Liver (tissue), 8 donors: ENCODE measurements at regions not wholly inside any gene's neighbourhood (a gene's known extent, or its start where the extent isn't known, plus 50 kb on each side); places are given as distances from the start of the nearest gene placed in this dataset.

Experiments
- DNase-seq: peaks from one replicate; pipeline ENCODE4 v3.0.0-alpha.2; 2017; ENCODE audit warnings: low spot score
- H3K27ac ChIP-seq, 2 donors: one replicate each; pipeline ENCODE4 v1.7.0; 2013; ENCODE audit warnings: inconsistent platforms in 2 of 2, low read length in 2 of 2, control low read depth in 1 of 2, low read depth in 1 of 2, mild to moderate bottlenecking in 1 of 2
- H3K27me3 ChIP-seq, 4 donors: one replicate each; pipeline versions ENCODE4 v1.6.1 to v1.7.0; 2013; ENCODE audit warnings: low read length in 3 of 4, inconsistent platforms in 1 of 4, mild to moderate bottlenecking in 1 of 4, moderate library complexity in 1 of 4; ENCODE audit not compliant: control insufficient read depth in 4 of 4, insufficient read depth in 4 of 4
- H3K36me3 ChIP-seq, 4 donors: one replicate each; pipeline versions ENCODE4 v1.6.1 to v1.7.0; 2013; ENCODE audit warnings: low read length in 3 of 4, mild to moderate bottlenecking in 3 of 4, low read depth in 1 of 4, moderate library complexity in 1 of 4; ENCODE audit not compliant: control insufficient read depth in 4 of 4, insufficient read depth in 3 of 4
- H3K4me1 ChIP-seq, 4 donors: one replicate each; pipeline versions ENCODE4 v1.6.1 to v1.7.0; 2013; ENCODE audit warnings: low read length in 3 of 4, mild to moderate bottlenecking in 3 of 4, moderate library complexity in 1 of 4; ENCODE audit not compliant: control insufficient read depth in 4 of 4, insufficient read depth in 4 of 4
- H3K4me3 ChIP-seq, 3 donors: one replicate each; pipeline versions ENCODE4 v1.6.1 to v1.7.0; 2013; ENCODE audit warnings: low read length in 3 of 3, control low read depth in 1 of 3, low read depth in 1 of 3, mild to moderate bottlenecking in 1 of 3
- H3K9ac ChIP-seq, 2 donors: one replicate each; pipeline ENCODE4 v1.7.0; 2013; ENCODE audit warnings: low read length in 2 of 2, mild to moderate bottlenecking in 2 of 2, moderate library complexity in 2 of 2, control low read depth in 1 of 2, low read depth in 1 of 2
- H3K9me3 ChIP-seq, 4 donors: one replicate each; pipeline versions ENCODE4 v1.6.1 to v1.7.0; 2013; ENCODE audit warnings: low read length in 3 of 4; ENCODE audit not compliant: control insufficient read depth in 4 of 4
- EGR1 ChIP-seq, 2 donors: IDR thresholded peaks; 2 replicates each; pipeline ENCODE4 v1.6.1; 2016 to 2018; ENCODE audit warnings: antibody characterized with exemption in 2 of 2, low read depth in 2 of 2
- FOXA1 ChIP-seq: IDR thresholded peaks from 2 replicates; pipeline ENCODE4 v1.6.1; 2016; ENCODE audit warnings: antibody characterized with exemption
- FOXA2 ChIP-seq: IDR thresholded peaks from 2 replicates; pipeline ENCODE4 v1.6.1; 2016; ENCODE audit warnings: antibody characterized with exemption
- GABPA ChIP-seq, 2 donors: IDR thresholded peaks in 1 of 2; conservative IDR thresholded peaks in 1 of 2; 2 replicates each; pipeline ENCODE4 v1.6.1; 2016; ENCODE audit warnings: antibody characterized with exemption in 2 of 2, mild to moderate bottlenecking in 1 of 2, moderate library complexity in 1 of 2
- HNF4A ChIP-seq, 2 donors: conservative IDR thresholded peaks; 2 replicates each; pipeline ENCODE4 v1.6.1; 2016; ENCODE audit warnings: antibody characterized with exemption in 2 of 2, mild to moderate bottlenecking in 2 of 2
- HNF4G ChIP-seq: IDR thresholded peaks from 2 replicates; pipeline ENCODE4 v1.6.1; 2016; ENCODE audit warnings: antibody characterized with exemption
- JUND ChIP-seq, 2 donors: IDR thresholded peaks; 2 replicates each; pipeline ENCODE4 v1.6.1; 2016; ENCODE audit warnings: antibody characterized with exemption in 2 of 2
- NR2F2 ChIP-seq: IDR thresholded peaks from 2 replicates; pipeline ENCODE4 v1.6.1; 2016; ENCODE audit warnings: antibody characterized with exemption
- RAD21 ChIP-seq, 2 donors: IDR thresholded peaks; 2 replicates each; pipeline ENCODE4 v1.6.1; 2016; ENCODE audit warnings: antibody characterized with exemption in 2 of 2, mild to moderate bottlenecking in 2 of 2
- RXRA ChIP-seq, 2 donors: IDR thresholded peaks; 2 replicates each; pipeline ENCODE4 v1.6.1; 2017 to 2018; ENCODE audit warnings: antibody characterized with exemption in 2 of 2, mild to moderate bottlenecking in 1 of 2
- SP1 ChIP-seq: IDR thresholded peaks from 2 replicates; pipeline ENCODE4 v1.6.1; 2018; ENCODE audit warnings: antibody characterized with exemption, mild to moderate bottlenecking
- TAF1 ChIP-seq: conservative IDR thresholded peaks from 2 replicates; pipeline ENCODE4 v1.6.1; 2016; ENCODE audit warnings: antibody characterized with exemption, mild to moderate bottlenecking
- YY1 ChIP-seq: IDR thresholded peaks from 2 replicates; pipeline ENCODE4 v1.6.1; 2016; ENCODE audit warnings: antibody characterized with exemption, mild to moderate bottlenecking
- WGBS: extraction: QIAGEN DNeasy Blood & Tissue Kit; methylation state at CpG from one replicate; pipeline ENCODE4 v1.1.7; 2013; 5-methylcytosine and 5-hydroxymethylcytosine counted together
- TF ChIP-seq, protein P1 (sequence below): IDR thresholded peaks from 2 replicates; pipeline ENCODE4 v1.6.1; 2016; ENCODE audit warnings: antibody characterized with exemption, mild to moderate bottlenecking
- TF ChIP-seq, protein P2 (sequence below): IDR thresholded peaks from 2 replicates; pipeline ENCODE4 v1.6.1; 2016; ENCODE audit warnings: antibody characterized with exemption
- TF ChIP-seq, protein P3 (sequence below): IDR thresholded peaks from 2 replicates; pipeline ENCODE4 v1.6.1; 2016; ENCODE audit warnings: antibody characterized with exemption
- TF ChIP-seq, protein P4 (sequence below): fragments of 150-350 bp; IDR thresholded peaks from 2 replicates; pipeline ENCODE4 v1.5.1; 2017; ENCODE audit warnings: improper control_type of control experiment, low read depth, low read length; ENCODE audit not compliant: missing input control
- TF ChIP-seq, protein P5 (sequence below): IDR thresholded peaks from 2 replicates; pipeline ENCODE4 v1.6.1; 2016; ENCODE audit warnings: antibody characterized with exemption
- donor health status: healthy.
- donor health status: healthy.
- donor health status: healthy.
- donor health status: healthy.
- donor health status: healthy.

DNA sequence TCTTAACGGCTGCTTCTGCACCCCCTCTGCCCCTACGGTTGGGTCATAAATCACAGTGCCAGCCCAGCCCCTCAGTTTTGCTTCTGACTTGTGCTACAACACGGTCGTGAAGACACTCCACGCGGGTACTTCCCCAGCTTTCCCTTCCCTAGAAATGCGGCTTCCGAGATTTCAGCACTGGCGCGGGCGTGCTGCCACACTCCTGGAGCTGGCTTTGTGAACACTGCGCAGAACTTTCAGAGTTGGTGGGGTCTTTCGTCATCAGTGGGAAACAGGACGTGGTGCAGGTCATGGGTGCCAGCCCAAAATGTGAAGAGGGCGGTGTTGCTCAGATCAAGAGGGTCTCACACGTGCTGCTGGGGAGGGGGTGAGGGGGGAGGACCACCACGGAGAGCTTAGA is 733.0 kb upstream of the SALL3 start:
- no peaks in the 10 kb centered on the region for H3K4me1 ChIP-seq
- H3K27ac ChIP-seq: no peak overlapping the region
- peaks cover 0 to 5% (median 0%) of the 10 kb centered on the region in 4 donors for H3K9me3 ChIP-seq
- DNase-seq: no peak
- H3K36me3 ChIP-seq: no peaks in the 10 kb centered on the region
- TF ChIP-seq HNF4G (no peak), HNF4A (conservative IDR thresholded peaks at IDR 0.05) (no peak), GABPA (IDR thresholded peaks at IDR 0.05 in 1 of 2, conservative IDR thresholded peaks at IDR 0.05 in 1 of 2) (no peak), EGR1 (IDR thresholded peaks at IDR 0.05; ENCODE audit: low read depth in 2 of 2) (no peak), FOXA1 (no peak), RXRA (IDR thresholded peaks at IDR 0.05) (no peak), TAF1 (no peak), YY1 (no peak), SP1 (no peak), JUND (IDR thresholded peaks at IDR 0.05) (no peak), RAD21 (IDR thresholded peaks at IDR 0.05) (no peak), NR2F2 (no peak), FOXA2 (no peak)
- TF ChIP-seq, protein P1, sequence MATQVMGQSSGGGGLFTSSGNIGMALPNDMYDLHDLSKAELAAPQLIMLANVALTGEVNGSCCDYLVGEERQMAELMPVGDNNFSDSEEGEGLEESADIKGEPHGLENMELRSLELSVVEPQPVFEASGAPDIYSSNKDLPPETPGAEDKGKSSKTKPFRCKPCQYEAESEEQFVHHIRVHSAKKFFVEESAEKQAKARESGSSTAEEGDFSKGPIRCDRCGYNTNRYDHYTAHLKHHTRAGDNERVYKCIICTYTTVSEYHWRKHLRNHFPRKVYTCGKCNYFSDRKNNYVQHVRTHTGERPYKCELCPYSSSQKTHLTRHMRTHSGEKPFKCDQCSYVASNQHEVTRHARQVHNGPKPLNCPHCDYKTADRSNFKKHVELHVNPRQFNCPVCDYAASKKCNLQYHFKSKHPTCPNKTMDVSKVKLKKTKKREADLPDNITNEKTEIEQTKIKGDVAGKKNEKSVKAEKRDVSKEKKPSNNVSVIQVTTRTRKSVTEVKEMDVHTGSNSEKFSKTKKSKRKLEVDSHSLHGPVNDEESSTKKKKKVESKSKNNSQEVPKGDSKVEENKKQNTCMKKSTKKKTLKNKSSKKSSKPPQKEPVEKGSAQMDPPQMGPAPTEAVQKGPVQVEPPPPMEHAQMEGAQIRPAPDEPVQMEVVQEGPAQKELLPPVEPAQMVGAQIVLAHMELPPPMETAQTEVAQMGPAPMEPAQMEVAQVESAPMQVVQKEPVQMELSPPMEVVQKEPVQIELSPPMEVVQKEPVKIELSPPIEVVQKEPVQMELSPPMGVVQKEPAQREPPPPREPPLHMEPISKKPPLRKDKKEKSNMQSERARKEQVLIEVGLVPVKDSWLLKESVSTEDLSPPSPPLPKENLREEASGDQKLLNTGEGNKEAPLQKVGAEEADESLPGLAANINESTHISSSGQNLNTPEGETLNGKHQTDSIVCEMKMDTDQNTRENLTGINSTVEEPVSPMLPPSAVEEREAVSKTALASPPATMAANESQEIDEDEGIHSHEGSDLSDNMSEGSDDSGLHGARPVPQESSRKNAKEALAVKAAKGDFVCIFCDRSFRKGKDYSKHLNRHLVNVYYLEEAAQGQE: no peak
- TF ChIP-seq, protein P2, sequence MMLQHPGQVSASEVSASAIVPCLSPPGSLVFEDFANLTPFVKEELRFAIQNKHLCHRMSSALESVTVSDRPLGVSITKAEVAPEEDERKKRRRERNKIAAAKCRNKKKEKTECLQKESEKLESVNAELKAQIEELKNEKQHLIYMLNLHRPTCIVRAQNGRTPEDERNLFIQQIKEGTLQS: no peak
- TF ChIP-seq, protein P3, sequence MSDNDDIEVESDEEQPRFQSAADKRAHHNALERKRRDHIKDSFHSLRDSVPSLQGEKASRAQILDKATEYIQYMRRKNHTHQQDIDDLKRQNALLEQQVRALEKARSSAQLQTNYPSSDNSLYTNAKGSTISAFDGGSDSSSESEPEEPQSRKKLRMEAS: no peak
- TF ChIP-seq, protein P4, sequence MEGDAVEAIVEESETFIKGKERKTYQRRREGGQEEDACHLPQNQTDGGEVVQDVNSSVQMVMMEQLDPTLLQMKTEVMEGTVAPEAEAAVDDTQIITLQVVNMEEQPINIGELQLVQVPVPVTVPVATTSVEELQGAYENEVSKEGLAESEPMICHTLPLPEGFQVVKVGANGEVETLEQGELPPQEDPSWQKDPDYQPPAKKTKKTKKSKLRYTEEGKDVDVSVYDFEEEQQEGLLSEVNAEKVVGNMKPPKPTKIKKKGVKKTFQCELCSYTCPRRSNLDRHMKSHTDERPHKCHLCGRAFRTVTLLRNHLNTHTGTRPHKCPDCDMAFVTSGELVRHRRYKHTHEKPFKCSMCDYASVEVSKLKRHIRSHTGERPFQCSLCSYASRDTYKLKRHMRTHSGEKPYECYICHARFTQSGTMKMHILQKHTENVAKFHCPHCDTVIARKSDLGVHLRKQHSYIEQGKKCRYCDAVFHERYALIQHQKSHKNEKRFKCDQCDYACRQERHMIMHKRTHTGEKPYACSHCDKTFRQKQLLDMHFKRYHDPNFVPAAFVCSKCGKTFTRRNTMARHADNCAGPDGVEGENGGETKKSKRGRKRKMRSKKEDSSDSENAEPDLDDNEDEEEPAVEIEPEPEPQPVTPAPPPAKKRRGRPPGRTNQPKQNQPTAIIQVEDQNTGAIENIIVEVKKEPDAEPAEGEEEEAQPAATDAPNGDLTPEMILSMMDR: no peak
- TF ChIP-seq, protein P5, sequence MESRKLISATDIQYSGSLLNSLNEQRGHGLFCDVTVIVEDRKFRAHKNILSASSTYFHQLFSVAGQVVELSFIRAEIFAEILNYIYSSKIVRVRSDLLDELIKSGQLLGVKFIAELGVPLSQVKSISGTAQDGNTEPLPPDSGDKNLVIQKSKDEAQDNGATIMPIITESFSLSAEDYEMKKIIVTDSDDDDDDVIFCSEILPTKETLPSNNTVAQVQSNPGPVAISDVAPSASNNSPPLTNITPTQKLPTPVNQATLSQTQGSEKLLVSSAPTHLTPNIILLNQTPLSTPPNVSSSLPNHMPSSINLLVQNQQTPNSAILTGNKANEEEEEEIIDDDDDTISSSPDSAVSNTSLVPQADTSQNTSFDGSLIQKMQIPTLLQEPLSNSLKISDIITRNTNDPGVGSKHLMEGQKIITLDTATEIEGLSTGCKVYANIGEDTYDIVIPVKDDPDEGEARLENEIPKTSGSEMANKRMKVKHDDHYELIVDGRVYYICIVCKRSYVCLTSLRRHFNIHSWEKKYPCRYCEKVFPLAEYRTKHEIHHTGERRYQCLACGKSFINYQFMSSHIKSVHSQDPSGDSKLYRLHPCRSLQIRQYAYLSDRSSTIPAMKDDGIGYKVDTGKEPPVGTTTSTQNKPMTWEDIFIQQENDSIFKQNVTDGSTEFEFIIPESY: no peak
- peaks cover 0 to 2% (median 0%) of the 10 kb centered on the region in 4 donors for H3K27me3 ChIP-seq
- H3K4me3 ChIP-seq: no peak overlapping the region
- H3K9ac ChIP-seq: no peak overlapping the region
- 68% methylated on average over 17 of the region's 17 CpGs for WGBS
